ENCODE measurements at regions not wholly inside any gene's neighbourhood (a gene's known extent, or its start where the extent isn't known, plus 50 kb on each side); places are given as distances from the start of the nearest gene placed in this dataset.
"Not testable (repeated sequence)": the region's sequence is repeated elsewhere in the genome, so short reads cannot be mapped to it uniquely, and the experiment has no call there.

- no peak overlapping the region for H3K4me3 ChIP-seq (ENCODE audit: low read depth, low read length)
- no peak for DNase-seq (ENCODE audit: low read depth, low spot score)
- TF ChIP-seq, protein P1, sequence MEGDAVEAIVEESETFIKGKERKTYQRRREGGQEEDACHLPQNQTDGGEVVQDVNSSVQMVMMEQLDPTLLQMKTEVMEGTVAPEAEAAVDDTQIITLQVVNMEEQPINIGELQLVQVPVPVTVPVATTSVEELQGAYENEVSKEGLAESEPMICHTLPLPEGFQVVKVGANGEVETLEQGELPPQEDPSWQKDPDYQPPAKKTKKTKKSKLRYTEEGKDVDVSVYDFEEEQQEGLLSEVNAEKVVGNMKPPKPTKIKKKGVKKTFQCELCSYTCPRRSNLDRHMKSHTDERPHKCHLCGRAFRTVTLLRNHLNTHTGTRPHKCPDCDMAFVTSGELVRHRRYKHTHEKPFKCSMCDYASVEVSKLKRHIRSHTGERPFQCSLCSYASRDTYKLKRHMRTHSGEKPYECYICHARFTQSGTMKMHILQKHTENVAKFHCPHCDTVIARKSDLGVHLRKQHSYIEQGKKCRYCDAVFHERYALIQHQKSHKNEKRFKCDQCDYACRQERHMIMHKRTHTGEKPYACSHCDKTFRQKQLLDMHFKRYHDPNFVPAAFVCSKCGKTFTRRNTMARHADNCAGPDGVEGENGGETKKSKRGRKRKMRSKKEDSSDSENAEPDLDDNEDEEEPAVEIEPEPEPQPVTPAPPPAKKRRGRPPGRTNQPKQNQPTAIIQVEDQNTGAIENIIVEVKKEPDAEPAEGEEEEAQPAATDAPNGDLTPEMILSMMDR (IDR thresholded peaks at IDR 0.05; ENCODE audit: low read depth, low read length): no peak
- in situ Hi-C loops (cut with HindIII; ENCODE audit: low sequenced_read_pairs): no loop called here
Observed at GRCh38 chr9:25773805-25774204, 95.6 kb upstream of the TUSC1 start.

DNA sequence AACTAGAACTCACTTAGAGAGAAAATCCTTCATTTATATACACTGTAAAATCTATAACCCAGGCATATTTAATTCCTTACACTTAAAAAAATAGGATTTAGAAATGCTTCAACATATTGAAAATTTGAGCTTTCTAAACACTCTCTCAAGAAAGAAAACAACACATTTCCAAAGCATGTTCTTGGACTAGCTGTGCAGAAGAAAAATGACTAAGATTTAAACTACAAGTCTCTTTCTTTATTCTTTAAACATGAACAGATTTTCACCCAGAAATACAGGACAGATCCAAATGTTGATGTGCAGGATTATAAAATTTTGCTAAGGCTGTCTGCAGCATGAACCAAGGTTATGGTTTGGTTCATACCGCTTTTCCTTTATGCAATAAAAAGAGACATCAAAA is 77.7 kb upstream of the TUSC1 start:
- TF ChIP-seq, protein P1 (IDR thresholded peaks at IDR 0.05; ENCODE audit: low read depth, low read length): no peak
- no peak for DNase-seq (ENCODE audit: low read depth, low spot score)
- in situ Hi-C loops (cut with HindIII; ENCODE audit: low sequenced_read_pairs): no loop called here
- H3K4me3 ChIP-seq (ENCODE audit: low read depth, low read length): no peak overlapping the region

GRCh38 chr9:25752398-25752797 is 74.2 kb upstream of the TUSC1 start:
- no peak for DNase-seq (ENCODE audit: low read depth, low spot score)
- in situ Hi-C loops (cut with HindIII; ENCODE audit: low sequenced_read_pairs): no loop called here
- TF ChIP-seq, protein P1 (IDR thresholded peaks at IDR 0.05; ENCODE audit: low read depth, low read length): no peak
- H3K4me3 ChIP-seq (ENCODE audit: low read depth, low read length): no peak overlapping the region

GRCh38 chr9:25742256-25742655 is 64.0 kb upstream of the TUSC1 start:
- TF ChIP-seq, protein P1 (IDR thresholded peaks at IDR 0.05; ENCODE audit: low read depth, low read length): no peak
- in situ Hi-C loops (cut with HindIII; ENCODE audit: low sequenced_read_pairs): no loop called here
- H3K4me3 ChIP-seq (ENCODE audit: low read depth, low read length): no peak overlapping the region
- DNase-seq (ENCODE audit: low read depth, low spot score): no peak

- DNase-seq (ENCODE audit: low read depth, low spot score): no peak
- H3K4me3 ChIP-seq (ENCODE audit: low read depth, low read length): no peak overlapping the region
- in situ Hi-C loops (cut with HindIII; ENCODE audit: low sequenced_read_pairs): no loop called here
- TF ChIP-seq, protein P1 (IDR thresholded peaks at IDR 0.05; ENCODE audit: low read depth, low read length): no peak
Observed at GRCh38 chr9:25733336-25733982, 55.2 kb upstream of the TUSC1 start.

- DNase-seq (ENCODE audit: low read depth, low spot score); in situ Hi-C loops (cut with HindIII; ENCODE audit: low sequenced_read_pairs); H3K4me3 ChIP-seq (ENCODE audit: low read depth, low read length): not testable (repeated sequence)
Observed at GRCh38 chr9:25731895-25732794, 53.9 kb upstream of the TUSC1 start.
